ENCODE measurements at regions not wholly inside any gene's neighbourhood (a gene's known extent, or its start where the extent isn't known, plus 50 kb on each side); places are given as distances from the start of the nearest gene placed in this dataset.

- intact Hi-C loops (cut with DNase I) = no loop called here
- DNase-seq (no peak), ATAC-seq (no peak)
- H3K9me3 ChIP-seq = no peaks in the 10 kb centered on the region
- H3K27me3 ChIP-seq = no peaks in the 10 kb centered on the region
- no peak for TF ChIP-seq CTCF (IDR thresholded peaks at IDR 0.05)
- no peak overlapping the region for H3K4me3 ChIP-seq
- H3K36me3 ChIP-seq = no peaks in the 10 kb centered on the region
- H3K4me1 ChIP-seq = no peaks in the 10 kb centered on the region
- no peak overlapping the region for H3K27ac ChIP-seq
These were observed 578.5 kb downstream of the BMP2 start for GRCh38 chr20:7346026-7346425.

GRCh38 chr20:7346562-7346961 is 579.1 kb downstream of the BMP2 start:
- H3K4me3 ChIP-seq = no peak overlapping the region
- intact Hi-C loops (cut with DNase I) = no loop called here
- ATAC-seq = no peak
- H3K4me1 ChIP-seq = no peaks in the 10 kb centered on the region
- TF ChIP-seq CTCF (IDR thresholded peaks at IDR 0.05) = no peak
- no peaks in the 10 kb centered on the region for H3K9me3 ChIP-seq
- no peaks in the 10 kb centered on the region for H3K36me3 ChIP-seq
- H3K27me3 ChIP-seq = no peaks in the 10 kb centered on the region
- H3K27ac ChIP-seq = no peak overlapping the region
- DNase-seq = no peak

GRCh38 chr20:7347409-7347808 is 579.9 kb downstream of the BMP2 start:
- intact Hi-C loops (cut with DNase I) = no loop called here

GRCh38 chr20:7348253-7348652 is 580.8 kb downstream of the BMP2 start:
- Histone ChIP-seq H3K4me1 (no peaks in the 10 kb centered on the region), H3K36me3 (no peaks in the 10 kb centered on the region), H3K9me3 (no peaks in the 10 kb centered on the region), H3K27me3 (no peaks in the 10 kb centered on the region), H3K4me3 (no peak overlapping the region), H3K27ac (no peak overlapping the region)
- DNase-seq (no peak), ATAC-seq (no peak)
- intact Hi-C loops (cut with DNase I) = no loop called here
- TF ChIP-seq CTCF (IDR thresholded peaks at IDR 0.05) = no peak

More at GRCh38 chr20:7347409-7347808, 579.9 kb downstream of the BMP2 start:
- no peaks in the 10 kb centered on the region for H3K4me1 ChIP-seq
- no peak for TF ChIP-seq CTCF (IDR thresholded peaks at IDR 0.05)
- no peak for ATAC-seq
- DNase-seq = no peak
- no peaks in the 10 kb centered on the region for H3K9me3 ChIP-seq
- no peak overlapping the region for H3K4me3 ChIP-seq
- no peak overlapping the region for H3K27ac ChIP-seq
- no peaks in the 10 kb centered on the region for H3K36me3 ChIP-seq
- no peaks in the 10 kb centered on the region for H3K27me3 ChIP-seq

- intact Hi-C loops (cut with DNase I) = no loop called here
These were observed 584.7 kb downstream of the BMP2 start for GRCh38 chr20:7352165-7352564.

More at GRCh38 chr20:7352165-7352564, 584.7 kb downstream of the BMP2 start:
- TF ChIP-seq CTCF (IDR thresholded peaks at IDR 0.05) = no peak
- H3K27me3 ChIP-seq = no peaks in the 10 kb centered on the region
- ATAC-seq (no peak), DNase-seq (no peak)
- no peak overlapping the region for H3K27ac ChIP-seq
- H3K9me3 ChIP-seq = no peaks in the 10 kb centered on the region
- no peaks in the 10 kb centered on the region for H3K4me1 ChIP-seq
- H3K4me3 ChIP-seq = no peak overlapping the region
- H3K36me3 ChIP-seq = no peaks in the 10 kb centered on the region
